ENCODE measurements at regions not wholly inside any gene's neighbourhood (a gene's known extent, or its start where the extent isn't known, plus 50 kb on each side); places are given as distances from the start of the nearest gene placed in this dataset.

- no peak overlapping the region for H3K27ac Mint-ChIP-seq
- peaks cover 3% of the 10 kb centered on the region for H3K9me3 Mint-ChIP-seq
- no peak overlapping the region for H3K4me3 Mint-ChIP-seq
- ATAC-seq (ENCODE audit: low read depth) (no peak), DNase-seq (no peak)
- peaks cover 34% of the 10 kb centered on the region for H3K4me1 Mint-ChIP-seq
- peaks cover 2% of the 10 kb centered on the region for H3K27me3 Mint-ChIP-seq
- POLR2A ChIA-PET, result no interaction called here
- peaks cover 23% of the 10 kb centered on the region for H3K36me3 Mint-ChIP-seq
Observed at GRCh38 chr5:68371607-68372006, 156.1 kb downstream of the PIK3R1 start.

GRCh38 chr5:68372161-68372560 is 156.6 kb downstream of the PIK3R1 start:
- POLR2A ChIA-PET, result no interaction called here

GRCh38 chr5:68373050-68373449 is 157.5 kb downstream of the PIK3R1 start:
- Mint-ChIP-seq H3K4me1 (peaks cover 38% of the 10 kb centered on the region), H3K4me3 (no peak overlapping the region), H3K9me3 (no peaks in the 10 kb centered on the region), H3K27ac (no peak overlapping the region), H3K27me3 (peaks cover 2% of the 10 kb centered on the region), H3K36me3 (peaks cover 17% of the 10 kb centered on the region)
- no peak for ATAC-seq (ENCODE audit: low read depth)
- DNase-seq, result no peak
- POLR2A ChIA-PET, result no interaction called here

More at GRCh38 chr5:68372161-68372560, 156.6 kb downstream of the PIK3R1 start:
- peaks cover 34% of the 10 kb centered on the region for H3K4me1 Mint-ChIP-seq
- peaks cover 19% of the 10 kb centered on the region for H3K36me3 Mint-ChIP-seq
- no peak for ATAC-seq (ENCODE audit: low read depth)
- H3K27me3 Mint-ChIP-seq, result peaks cover 2% of the 10 kb centered on the region
- H3K4me3 Mint-ChIP-seq, result no peak overlapping the region
- no peaks in the 10 kb centered on the region for H3K9me3 Mint-ChIP-seq
- no peak overlapping the region for H3K27ac Mint-ChIP-seq
- DNase-seq, result no peak

- Mint-ChIP-seq H3K9me3 (no peaks in the 10 kb centered on the region), H3K4me1 (peaks cover 33% of the 10 kb centered on the region), H3K4me3 (no peak overlapping the region), H3K27me3 (peaks cover 2% of the 10 kb centered on the region), H3K36me3 (peaks cover 10% of the 10 kb centered on the region), H3K27ac (no peak overlapping the region)
- POLR2A ChIA-PET, result no interaction called here
- no peak for ATAC-seq (ENCODE audit: low read depth)
- DNase-seq, result no peak
Observed at GRCh38 chr5:68374796-68375518, 159.4 kb downstream of the PIK3R1 start.

- Mint-ChIP-seq H3K27me3 (peaks cover 2% of the 10 kb centered on the region), H3K4me1 (peaks cover 31% of the 10 kb centered on the region), H3K9me3 (no peaks in the 10 kb centered on the region), H3K36me3 (peaks cover 8% of the 10 kb centered on the region), H3K4me3 (no peak overlapping the region), H3K27ac (no peak overlapping the region)
- DNase-seq (no peak), ATAC-seq (ENCODE audit: low read depth) (no peak)
- POLR2A ChIA-PET, result no interaction called here
Observed at GRCh38 chr5:68375540-68375939, 160.0 kb downstream of the PIK3R1 start.

- POLR2A ChIA-PET, result no interaction called here
- H3K36me3 Mint-ChIP-seq, result peaks cover 7% of the 10 kb centered on the region
- DNase-seq (no peak), ATAC-seq (ENCODE audit: low read depth) (no peak)
- H3K27ac Mint-ChIP-seq, result no peak overlapping the region
- H3K9me3 Mint-ChIP-seq, result peaks cover under 1% of the 10 kb centered on the region
- no peak overlapping the region for H3K4me3 Mint-ChIP-seq
- peaks cover 36% of the 10 kb centered on the region for H3K4me1 Mint-ChIP-seq
- peaks cover 2% of the 10 kb centered on the region for H3K27me3 Mint-ChIP-seq
Observed at GRCh38 chr5:68376935-68377334, 161.4 kb downstream of the PIK3R1 start.

GRCh38 chr5:68377733-68378132 is 162.2 kb downstream of the PIK3R1 start:
- Mint-ChIP-seq H3K9me3 (peaks cover 3% of the 10 kb centered on the region), H3K4me3 (peak overlapping the region; percentile 21), H3K36me3 (peaks cover 6% of the 10 kb centered on the region), H3K27me3 (peaks cover 2% of the 10 kb centered on the region), H3K4me1 (peaks cover 43% of the 10 kb centered on the region), H3K27ac (peak overlapping the region; percentile 74)
- POLR2A ChIA-PET, result interaction anchor here (1.3 kb wide), 1 partner anchor 28 kb away, joined by 6 read pairs; no protein-coding TSS in a partner anchor
- ATAC-seq (ENCODE audit: low read depth) (no peak), DNase-seq (no peak)

GRCh38 chr5:68378204-68378820 is 162.8 kb downstream of the PIK3R1 start:
- Mint-ChIP-seq H3K36me3 (peaks cover 4% of the 10 kb centered on the region), H3K4me3 (peak overlapping the region; percentile 47), H3K27me3 (peaks cover 2% of the 10 kb centered on the region), H3K9me3 (peaks cover 3% of the 10 kb centered on the region), H3K27ac (peak overlapping the region; percentile 85), H3K4me1 (peaks cover 47% of the 10 kb centered on the region)
- POLR2A ChIA-PET, result interaction anchor here (0.6 to 2.0 kb wide), 4 partner anchors 8 to 59 kb away, joined by 3 to 10 read pairs (median 4); no protein-coding TSS in a partner anchor
- no peak for DNase-seq
- peak; percentile 90 for ATAC-seq (ENCODE audit: low read depth)

- POLR2A ChIA-PET, result interaction anchor here (2.0 kb wide), 1 partner anchor 9 kb away, joined by 10 read pairs; no protein-coding TSS in a partner anchor
- Mint-ChIP-seq H3K4me3 (no peak overlapping the region), H3K36me3 (peaks cover 6% of the 10 kb centered on the region), H3K27ac (no peak overlapping the region), H3K27me3 (peaks cover 2% of the 10 kb centered on the region), H3K4me1 (peaks cover 55% of the 10 kb centered on the region), H3K9me3 (peaks cover 5% of the 10 kb centered on the region)
- DNase-seq (no peak), ATAC-seq (ENCODE audit: low read depth) (no peak)
Observed at GRCh38 chr5:68379275-68380036, 163.9 kb downstream of the PIK3R1 start.

- H3K36me3 Mint-ChIP-seq, result peaks cover 8% of the 10 kb centered on the region
- ATAC-seq (ENCODE audit: low read depth), result no peak
- no peak overlapping the region for H3K4me3 Mint-ChIP-seq
- H3K4me1 Mint-ChIP-seq, result peaks cover 61% of the 10 kb centered on the region
- peaks cover 2% of the 10 kb centered on the region for H3K27me3 Mint-ChIP-seq
- POLR2A ChIA-PET, result interaction anchor here (2.0 kb wide), 1 partner anchor 10 kb away, joined by 10 read pairs; no protein-coding TSS in a partner anchor
- peaks cover 5% of the 10 kb centered on the region for H3K9me3 Mint-ChIP-seq
- DNase-seq, result no peak
- H3K27ac Mint-ChIP-seq, result no peak overlapping the region
Observed at GRCh38 chr5:68380078-68380477, 164.5 kb downstream of the PIK3R1 start.

- Mint-ChIP-seq H3K36me3 (peaks cover 6% of the 10 kb centered on the region), H3K27me3 (no peaks in the 10 kb centered on the region), H3K4me3 (peak overlapping the region; percentile 21), H3K27ac (peak overlapping the region; percentile 21), H3K9me3 (peaks cover 5% of the 10 kb centered on the region), H3K4me1 (peaks cover 64% of the 10 kb centered on the region)
- ATAC-seq (ENCODE audit: low read depth) (peak; percentile 8), DNase-seq (no peak)
- POLR2A ChIA-PET, result interaction anchor here (1.2 kb wide), 1 partner anchor 12 kb away, joined by 3 read pairs; no protein-coding TSS in a partner anchor
Observed at GRCh38 chr5:68381060-68381459, 165.5 kb downstream of the PIK3R1 start.

- H3K27ac Mint-ChIP-seq, result peak overlapping the region; percentile 43
- H3K9me3 Mint-ChIP-seq, result peaks cover 12% of the 10 kb centered on the region
- H3K27me3 Mint-ChIP-seq, result no peaks in the 10 kb centered on the region
- H3K36me3 Mint-ChIP-seq, result peaks cover 6% of the 10 kb centered on the region
- H3K4me3 Mint-ChIP-seq, result peak overlapping the region; percentile 11
- no peak for ATAC-seq (ENCODE audit: low read depth)
- peaks cover 64% of the 10 kb centered on the region for H3K4me1 Mint-ChIP-seq
- DNase-seq, result no peak
- POLR2A ChIA-PET, result interaction anchor here (1.2 kb wide), 1 partner anchor 13 kb away, joined by 3 read pairs; no protein-coding TSS in a partner anchor
Observed at GRCh38 chr5:68381909-68382308, 166.4 kb downstream of the PIK3R1 start.

GRCh38 chr5:68382640-68383039 is 167.1 kb downstream of the PIK3R1 start:
- Mint-ChIP-seq H3K4me1 (peaks cover 61% of the 10 kb centered on the region), H3K27ac (peak overlapping the region; percentile 66), H3K9me3 (peaks cover 14% of the 10 kb centered on the region), H3K27me3 (no peaks in the 10 kb centered on the region), H3K4me3 (peak overlapping the region; percentile 1), H3K36me3 (peaks cover 6% of the 10 kb centered on the region)
- POLR2A ChIA-PET, result no interaction called here
- DNase-seq (no peak), ATAC-seq (ENCODE audit: low read depth) (peak; percentile 49)

Measured in activated naive CD8-positive, alpha-beta T cell treated with anti-CD3 and anti-CD28 coated beads, Interleukin-2, amount 10 ng/mL, durations not matched to agents 7 days and 5 days (primary cell).